Stimulated activated CD8-positive, alpha-beta memory T cell treated with anti-CD3 and anti-CD28 coated beads, Interleukin-7, amount 100 ng/mL, for 48 hours (primary cell): ENCODE measurements at regions not wholly inside any gene's neighbourhood (a gene's known extent, or its start where the extent isn't known, plus 50 kb on each side); places are given as distances from the start of the nearest gene placed in this dataset.
"Not testable (repeated sequence)": the region's sequence is repeated elsewhere in the genome, so short reads cannot be mapped to it uniquely, and the experiment has no call there.

ENCODE experiments used
- DNase-seq, 2 donors: peaks; one replicate each; pipeline ENCODE4 v3.0.0-alpha.2; 2020; ENCODE audit warnings: low read depth in 1 of 2; ENCODE audit errors: extremely low read depth in 1 of 2

DNA sequence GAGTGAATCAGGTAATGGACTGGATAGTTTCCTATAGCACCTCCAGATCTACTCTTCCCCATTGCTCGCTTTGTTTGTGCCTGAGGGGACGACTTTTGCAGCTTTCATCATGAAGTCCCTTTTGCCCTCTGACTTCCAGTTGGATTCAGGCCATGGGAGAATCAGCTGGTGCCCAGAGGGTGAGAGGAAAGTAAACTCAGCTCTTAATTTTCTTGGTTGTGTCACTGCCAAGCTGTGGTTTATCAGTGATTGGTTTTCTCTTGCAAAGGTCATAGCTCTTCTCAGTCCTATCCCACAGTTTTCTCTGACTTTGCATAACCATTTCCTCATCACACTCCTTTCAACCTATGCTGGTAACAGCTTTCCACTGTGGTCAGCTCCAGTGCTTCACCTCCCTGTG, 200.1 kb downstream of the KCNJ2 start:
- no peak for DNase-seq

DNA sequence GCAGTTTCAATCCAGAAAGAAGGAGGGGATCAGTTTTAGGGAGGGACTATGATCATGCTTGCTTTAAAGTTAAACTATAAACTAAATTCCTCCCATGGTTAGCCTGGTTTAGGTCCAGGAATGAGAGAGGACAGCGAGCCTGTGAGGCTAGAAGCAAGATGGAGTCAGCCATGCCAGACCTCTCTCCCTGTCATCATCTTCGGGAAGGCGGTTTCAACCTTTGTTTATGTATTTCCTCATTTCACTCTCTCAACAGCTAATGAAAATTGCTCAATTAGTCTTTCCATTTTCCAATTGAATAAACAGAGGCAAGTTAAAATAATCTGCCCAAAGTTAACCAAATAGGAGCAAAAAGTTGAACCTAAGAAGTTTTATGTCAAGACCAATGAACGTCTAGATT, 201.5 kb downstream of the KCNJ2 start:
- DNase-seq: no peak

- DNase-seq: no peak
Observed at GRCh38 chr17:70373369-70373768, 204.0 kb downstream of the KCNJ2 start.

- no peak for DNase-seq
Observed at GRCh38 chr17:70374496-70374895, 205.2 kb downstream of the KCNJ2 start.

GRCh38 chr17:70375406-70375805, 206.1 kb downstream of the KCNJ2 start:
- no peak for DNase-seq

DNA sequence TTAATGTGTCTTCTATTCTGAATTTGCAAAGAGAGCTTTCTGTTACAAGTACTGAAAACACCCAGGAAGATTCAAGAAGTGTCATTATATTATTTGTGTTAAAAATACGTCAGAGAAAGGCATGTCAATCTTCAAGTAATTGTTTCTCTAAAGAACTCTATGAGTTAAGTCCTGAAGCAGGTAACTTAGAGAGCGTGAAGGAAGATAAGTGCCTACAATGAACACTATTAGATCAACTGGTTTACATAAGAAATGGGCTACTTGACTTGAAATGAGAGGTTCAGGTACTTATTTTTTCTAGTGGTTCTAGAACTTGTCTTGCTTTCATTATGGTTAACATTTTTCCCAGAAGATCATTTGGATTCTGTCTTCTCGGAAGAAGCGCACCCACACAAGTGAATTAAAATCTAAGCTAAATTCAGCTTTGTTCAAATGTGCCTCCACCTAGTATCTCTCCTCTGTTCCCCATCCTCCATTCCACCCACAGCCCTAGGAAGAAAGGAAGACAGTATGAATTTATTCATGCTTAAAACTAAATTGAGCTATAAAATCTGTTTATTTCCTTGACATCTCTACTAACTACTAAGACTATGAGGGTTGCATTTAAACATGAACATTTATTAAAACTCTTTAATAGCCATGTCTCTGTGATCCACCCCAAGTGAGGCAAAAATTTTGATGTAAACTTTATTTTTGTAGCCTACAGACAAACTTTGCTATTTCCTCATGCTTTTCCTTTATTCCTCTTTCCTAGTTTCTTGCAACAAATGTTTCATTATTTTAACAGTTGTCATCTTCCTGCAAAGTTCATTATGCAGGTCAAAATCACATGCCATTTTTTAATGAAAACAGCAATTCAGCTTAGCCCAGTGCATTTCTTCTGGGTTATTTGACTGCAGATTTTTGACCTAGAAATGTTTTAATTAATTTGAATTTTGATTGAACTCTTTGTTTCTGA, 206.8 kb downstream of the KCNJ2 start:
- DNase-seq: no peak

- no peak for DNase-seq
Observed at GRCh38 chr17:70377654-70378053, 208.3 kb downstream of the KCNJ2 start.

GRCh38 chr17:70378076-70378475, 208.7 kb downstream of the KCNJ2 start:
- no peak for DNase-seq

DNA sequence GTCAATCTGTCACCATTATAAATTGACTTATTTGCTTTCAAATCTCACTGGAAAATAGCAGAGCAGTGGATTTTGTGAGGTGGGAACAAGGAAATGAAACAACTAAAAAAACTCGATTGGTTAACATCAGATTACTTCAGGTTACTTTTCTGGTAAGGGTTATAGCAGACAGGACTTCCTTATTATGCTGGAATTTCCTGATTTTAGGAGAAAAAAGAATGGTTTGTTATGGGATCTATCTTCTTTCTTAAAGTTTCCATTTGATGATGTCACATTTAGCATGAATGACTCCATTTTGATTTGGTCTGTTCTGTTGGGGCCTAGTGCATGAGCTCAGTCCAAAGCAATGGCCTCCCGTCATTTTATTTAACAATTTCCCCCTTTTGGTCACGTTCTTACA, 210.6 kb downstream of the KCNJ2 start:
- DNase-seq: no peak

GRCh38 chr17:70381916-70382315, 212.6 kb downstream of the KCNJ2 start:
- DNase-seq: not testable (repeated sequence)

GRCh38 chr17:70388326-70388725, 219.0 kb downstream of the KCNJ2 start:
- no peak for DNase-seq

GRCh38 chr17:70389232-70389757, 220.0 kb downstream of the KCNJ2 start:
- DNase-seq: not testable (repeated sequence)

GRCh38 chr17:70390049-70390448, 220.7 kb downstream of the KCNJ2 start:
- no peak for DNase-seq

GRCh38 chr17:70394473-70395232, 225.3 kb downstream of the KCNJ2 start:
- DNase-seq: no peak

DNA sequence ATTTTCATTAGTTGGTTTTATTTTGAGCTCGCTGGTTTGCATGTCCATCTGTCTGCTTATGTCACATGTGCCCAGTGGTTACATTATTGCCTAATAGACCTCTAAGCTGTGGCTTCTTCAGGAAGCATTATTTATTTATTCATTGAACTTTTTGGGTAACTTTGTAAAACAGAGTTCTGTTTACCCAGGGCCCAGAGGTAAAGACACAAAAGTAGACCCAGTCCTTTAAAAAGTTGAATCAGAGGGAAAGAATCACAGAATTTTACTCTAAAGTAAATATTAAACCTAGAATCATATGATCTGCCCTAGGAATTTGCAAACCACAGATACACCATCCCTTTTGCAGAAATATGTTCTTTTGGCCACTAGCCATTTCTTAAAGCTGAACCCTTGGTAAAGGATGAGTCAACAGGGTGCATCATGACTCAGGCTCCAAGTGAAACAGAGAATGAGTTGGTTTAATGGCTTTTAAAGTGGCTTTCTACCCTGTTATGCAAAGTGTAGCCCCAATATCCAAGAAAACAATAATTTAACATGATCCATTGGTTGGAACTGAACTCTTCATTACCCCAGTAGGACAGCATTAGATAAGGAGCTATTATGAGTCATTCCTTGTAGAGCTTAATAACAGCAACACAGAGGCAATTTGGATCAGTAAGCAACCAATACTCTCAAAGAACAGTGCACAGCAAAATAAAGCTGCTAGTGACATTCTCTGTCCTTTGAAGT, 236.3 kb downstream of the KCNJ2 start:
- DNase-seq: no peak

GRCh38 chr17:70407506-70407905, 238.2 kb downstream of the KCNJ2 start:
- DNase-seq: no peak

- DNase-seq: no peak
Observed at GRCh38 chr17:70408768-70409167, 239.4 kb downstream of the KCNJ2 start.

DNA sequence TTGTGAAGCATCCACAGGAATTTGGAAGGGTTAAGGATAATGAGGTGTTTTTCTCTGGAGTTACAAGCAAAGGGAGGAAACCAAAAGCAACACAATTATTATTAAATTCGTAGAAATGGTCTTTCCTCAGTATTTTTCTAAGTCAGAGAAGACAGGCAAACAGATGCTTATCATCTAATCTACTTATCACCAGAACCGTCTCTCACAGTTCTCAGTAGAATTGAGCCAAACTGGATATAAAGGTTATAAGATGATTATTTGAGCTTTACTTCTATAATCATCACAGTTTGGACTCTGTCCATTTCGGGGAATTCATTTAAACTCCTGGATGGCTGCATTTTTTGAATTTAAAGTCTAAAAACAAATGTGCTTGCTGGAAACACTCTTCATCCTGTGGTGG, 245.0 kb downstream of the KCNJ2 start:
- no peak for DNase-seq

DNA sequence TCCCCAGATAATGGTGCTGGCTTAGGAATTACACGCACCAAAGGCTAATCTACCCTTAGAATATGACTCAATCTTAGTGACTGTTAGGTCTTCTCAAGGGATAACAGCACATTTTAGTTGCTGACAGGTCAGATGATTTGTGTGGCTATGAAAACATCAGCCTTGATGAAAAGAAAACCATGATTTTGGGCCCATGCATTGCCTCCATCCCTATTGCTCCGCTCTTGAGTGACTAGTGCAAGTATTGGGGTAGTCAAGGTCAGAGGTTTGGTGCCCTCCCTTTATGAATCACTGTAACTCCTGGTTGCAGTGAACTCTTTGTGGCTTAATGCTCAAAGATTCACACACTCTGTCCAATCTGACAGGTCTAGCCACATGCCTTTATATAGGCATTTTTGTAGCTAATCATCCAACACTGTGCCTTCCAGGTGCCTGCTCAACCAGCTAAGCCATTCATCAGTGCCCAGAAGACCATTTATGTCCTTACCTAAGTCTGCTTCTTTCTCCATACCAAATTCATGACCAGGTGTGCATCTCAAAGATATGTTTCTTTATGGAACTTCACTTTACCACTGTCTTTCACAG, 251.6 kb downstream of the KCNJ2 start:
- DNase-seq: no peak

DNA sequence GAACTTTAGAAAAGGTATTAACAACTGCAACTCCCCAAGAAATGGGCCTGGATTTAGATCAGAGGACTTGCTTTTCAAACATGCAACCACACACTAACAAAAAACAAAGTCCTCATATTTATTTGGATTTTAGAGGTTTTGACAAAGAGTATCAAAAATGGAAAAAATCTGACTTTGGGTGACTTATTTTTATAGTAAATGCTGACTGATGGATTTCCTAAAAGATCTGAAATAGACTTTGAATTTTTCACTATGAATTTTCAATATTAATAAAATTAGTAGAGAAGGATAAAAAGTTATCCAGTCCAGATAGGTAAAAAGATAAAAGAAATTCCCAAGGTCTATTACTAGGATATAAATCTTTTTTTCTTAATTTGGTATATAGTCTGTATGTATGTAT, 253.5 kb downstream of the KCNJ2 start:
- DNase-seq: no peak

GRCh38 chr17:70423562-70423961, 254.2 kb downstream of the KCNJ2 start:
- DNase-seq: no peak
